Stimulated activated CD4-positive, alpha-beta T cell treated with anti-CD3 and anti-CD28 coated beads, Interleukin-2, amount 100 ng/mL, for 4 hours (primary cell): ENCODE measurements at regions not wholly inside any gene's neighbourhood (a gene's known extent, or its start where the extent isn't known, plus 50 kb on each side); places are given as distances from the start of the nearest gene placed in this dataset.

Experiments
- DNase-seq: peaks from one replicate; pipeline ENCODE4 v3.0.0-alpha.2; 2020; ENCODE audit warnings: low read depth

GRCh38 chr14:49527221-49527620 lies 59.0 kb downstream of the RPS29 start:
- DNase-seq, result no peak

- no peak for DNase-seq
Observed at GRCh38 chr14:49526101-49526500, 60.1 kb downstream of the RPS29 start.

GRCh38 chr14:49516286-49516685 lies 69.9 kb downstream of the RPS29 start:
- no peak for DNase-seq

GRCh38 chr14:49512571-49512970 lies 73.6 kb downstream of the RPS29 start:
- no peak for DNase-seq

- no peak for DNase-seq
Observed at GRCh38 chr14:49512147-49512551, 74.0 kb downstream of the RPS29 start.

GRCh38 chr14:49508124-49508523 lies 78.1 kb downstream of the RPS29 start:
- no peak for DNase-seq

GRCh38 chr14:49506650-49507049 lies 79.5 kb downstream of the RPS29 start:
- no peak for DNase-seq

GRCh38 chr14:49505041-49505766 lies 81.0 kb downstream of the RPS29 start:
- no peak for DNase-seq

GRCh38 chr14:49497725-49498348 lies 88.3 kb downstream of the RPS29 start:
- DNase-seq, result no peak

- DNase-seq, result no peak
Observed at GRCh38 chr14:49497267-49497666, 88.9 kb downstream of the RPS29 start.

- no peak for DNase-seq
Observed at GRCh38 chr14:49494836-49495235, 91.3 kb downstream of the RPS29 start.

GRCh38 chr14:49493557-49493956 lies 92.6 kb downstream of the RPS29 start:
- no peak for DNase-seq

GRCh38 chr14:49492151-49492550 lies 94.0 kb downstream of the RPS29 start:
- DNase-seq, result no peak

- no peak for DNase-seq
Observed at GRCh38 chr14:49489341-49489740, 96.8 kb downstream of the RPS29 start.

- no peak for DNase-seq
Observed at GRCh38 chr14:49487238-49487637, 98.9 kb downstream of the RPS29 start.

GRCh38 chr14:49485290-49485689 lies 100.9 kb downstream of the RPS29 start:
- DNase-seq, result no peak

- DNase-seq, result no peak
Observed at GRCh38 chr14:49484180-49484579, 102.0 kb downstream of the RPS29 start.

GRCh38 chr14:49483268-49483667 lies 102.9 kb downstream of the RPS29 start:
- no peak for DNase-seq

- no peak for DNase-seq
Observed at GRCh38 chr14:49480979-49481498, 105.1 kb downstream of the RPS29 start.

- no peak for DNase-seq
Observed at GRCh38 chr14:49480053-49480760, 106.0 kb downstream of the RPS29 start.

GRCh38 chr14:49479432-49479831 lies 106.7 kb downstream of the RPS29 start:
- DNase-seq, result no peak

- no peak for DNase-seq
Observed at GRCh38 chr14:49478784-49479183, 107.4 kb downstream of the RPS29 start.

- no peak for DNase-seq
Observed at GRCh38 chr14:49467091-49467490, 119.1 kb downstream of the RPS29 start.
